Mammary epithelial cell (primary cell): ENCODE measurements at regions not wholly inside any gene's neighbourhood (a gene's known extent, or its start where the extent isn't known, plus 50 kb on each side); places are given as distances from the start of the nearest gene placed in this dataset.

Source experiments
- CTCF ChIP-seq, 2 donors: IDR thresholded peaks in 1 of 2; conservative IDR thresholded peaks in 1 of 2; 2 replicates each; pipeline ENCODE4 v1.5.1; 2011 to 2012; ENCODE audit warnings: inconsistent platforms in 2 of 2, low read length in 2 of 2, mild to moderate bottlenecking in 2 of 2, control low read depth in 1 of 2, low read depth in 1 of 2; ENCODE audit not compliant: insufficient read depth in 1 of 2; ENCODE audit errors: extremely low read depth in 1 of 2
- EZH2 ChIP-seq: IDR thresholded peaks from 2 replicates; pipeline ENCODE4 v1.6.1; 2012; ENCODE audit warnings: low read length, inconsistent platforms, borderline replicate concordance

GRCh38 chrX:107574711-107575110, 53.6 kb upstream of the PRPS1 start:
- no peak for TF ChIP-seq CTCF (conservative IDR thresholded peaks at IDR 0.05 in 1 of 2, IDR thresholded peaks at IDR 0.05 in 1 of 2; ENCODE audit: extremely low read depth in 1 of 2, insufficient read depth in 1 of 2, low read depth in 1 of 2, low read length in 2 of 2)
- no peak for TF ChIP-seq EZH2
